Thymus (tissue), 11 donors: ENCODE measurements at regions not wholly inside any gene's neighbourhood (a gene's known extent, or its start where the extent isn't known, plus 50 kb on each side); places are given as distances from the start of the nearest gene placed in this dataset.

Experiments used
- DNase-seq, 9 donors: peaks; one replicate each; pipeline ENCODE4 v3.0.0-alpha.2; 2013; ENCODE audit warnings: low spot score in 9 of 9, low read depth in 6 of 9, missing footprints in 1 of 9
- H3K27ac ChIP-seq, 2 donors: one replicate each; pipeline ENCODE4 v1.5.1; 2013; ENCODE audit warnings: control low read depth in 1 of 2, low read depth in 1 of 2, low read length in 1 of 2, mild to moderate bottlenecking in 1 of 2, moderate library complexity in 1 of 2
- H3K27me3 ChIP-seq, 2 donors: one replicate each; pipeline ENCODE4 v1.5.1; 2013; ENCODE audit warnings: low read length in 1 of 2; ENCODE audit not compliant: control insufficient read depth in 2 of 2, insufficient read depth in 1 of 2
- H3K36me3 ChIP-seq, 2 donors: one replicate each; pipeline ENCODE4 v1.5.1; 2013; ENCODE audit warnings: low read length in 1 of 2, mild to moderate bottlenecking in 1 of 2, moderate library complexity in 1 of 2; ENCODE audit not compliant: control insufficient read depth in 2 of 2, insufficient read depth in 2 of 2
- H3K4me1 ChIP-seq, 2 donors: one replicate each; pipeline ENCODE4 v1.5.1; 2013; ENCODE audit warnings: low read length in 2 of 2; ENCODE audit not compliant: control insufficient read depth in 2 of 2, insufficient read depth in 2 of 2
- H3K4me3 ChIP-seq, 2 donors: one replicate each; pipeline ENCODE4 v1.5.1; 2013; ENCODE audit warnings: low read length in 2 of 2, control low read depth in 1 of 2, mild to moderate bottlenecking in 1 of 2
- H3K9me3 ChIP-seq, 2 donors: one replicate each; pipeline ENCODE4 v1.5.1; 2013; ENCODE audit warnings: low read length in 1 of 2, mild to moderate bottlenecking in 1 of 2; ENCODE audit not compliant: control insufficient read depth in 2 of 2, insufficient read depth in 1 of 2
- WGBS: extraction: QIAGEN DNeasy Blood & Tissue Kit; methylation state at CpG from one replicate; pipeline ENCODE4 v1.1.7; 2013; 5-methylcytosine and 5-hydroxymethylcytosine counted together
- donor health status: healthy.

DNA sequence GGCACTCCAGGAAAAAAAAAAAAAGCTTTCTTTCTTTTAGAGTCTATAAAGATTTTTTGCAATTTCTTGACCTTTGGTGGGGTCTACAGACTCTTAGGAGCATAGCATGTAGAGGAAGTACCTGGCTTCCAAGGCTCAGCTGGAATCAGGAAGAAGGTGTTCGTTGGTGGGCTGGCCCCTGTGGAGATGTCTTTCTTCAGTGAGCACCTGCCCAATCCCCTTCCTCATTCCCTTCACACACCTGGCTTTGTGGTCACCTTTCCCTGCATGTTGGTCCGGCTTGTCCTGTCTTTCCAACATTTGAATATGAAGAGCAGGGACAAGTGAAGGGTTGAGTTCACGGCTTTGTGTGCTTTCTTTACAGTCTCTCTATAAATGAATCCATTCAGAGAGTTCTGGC, 352.4 kb downstream of the HAPSTR1 start:
- no peaks in the 10 kb centered on the region for H3K36me3 ChIP-seq
- WGBS = 73% methylated on average over 3 of the region's 3 CpGs
- H3K27ac ChIP-seq = no peak overlapping the region
- no peak for DNase-seq
- no peaks in the 10 kb centered on the region for H3K9me3 ChIP-seq
- H3K27me3 ChIP-seq = no peaks in the 10 kb centered on the region
- no peak overlapping the region for H3K4me3 ChIP-seq
- no peaks in the 10 kb centered on the region for H3K4me1 ChIP-seq

DNA sequence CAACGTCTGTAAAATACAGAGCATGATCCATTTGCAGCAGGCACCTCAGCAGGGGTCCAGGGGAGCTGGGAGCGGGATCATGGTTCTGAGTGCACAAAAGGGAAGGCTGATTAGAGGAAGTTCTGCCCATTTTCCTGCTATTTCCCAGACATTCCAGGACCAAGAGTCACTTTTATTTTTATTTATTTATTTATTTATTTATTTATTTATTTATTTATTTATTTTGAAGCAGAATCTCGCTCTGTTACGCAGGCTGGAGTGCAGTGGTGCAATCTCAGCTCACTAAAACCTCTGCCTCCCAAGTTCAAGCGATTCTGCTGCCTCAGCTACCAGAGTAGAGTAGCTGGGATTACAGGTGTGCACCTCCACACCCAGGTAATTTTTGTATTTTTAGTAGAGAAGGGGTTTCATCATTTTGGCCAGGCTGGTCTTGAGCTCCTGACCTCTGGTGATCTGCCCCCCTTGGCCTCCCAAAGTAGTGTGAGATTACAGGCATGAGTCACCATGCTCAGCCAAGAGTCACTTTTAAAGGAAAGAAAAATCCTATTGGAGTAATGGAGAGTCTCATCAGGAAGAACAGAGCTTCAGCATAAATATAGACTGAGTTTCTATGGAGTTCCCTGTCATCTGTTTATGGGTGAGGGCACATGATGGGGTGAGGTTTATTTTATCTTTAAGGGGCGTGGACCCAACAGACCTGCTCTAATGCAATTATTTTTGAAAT, 355.2 kb downstream of the HAPSTR1 start:
- Histone ChIP-seq H3K27me3 (no peaks in the 10 kb centered on the region), H3K27ac (no peak overlapping the region), H3K9me3 (no peaks in the 10 kb centered on the region), H3K4me3 (no peak overlapping the region), H3K4me1 (no peaks in the 10 kb centered on the region), H3K36me3 (no peaks in the 10 kb centered on the region)
- 80% methylated on average over 6 of the region's 6 CpGs for WGBS
- DNase-seq = no peak

- Histone ChIP-seq H3K36me3 (no peaks in the 10 kb centered on the region), H3K27ac (no peak overlapping the region), H3K9me3 (no peaks in the 10 kb centered on the region), H3K4me1 (no peaks in the 10 kb centered on the region), H3K27me3 (no peaks in the 10 kb centered on the region), H3K4me3 (no peak overlapping the region)
- DNase-seq = no peak
- 93% methylated on average over 2 of the region's 2 CpGs for WGBS
Observed at GRCh38 chr16:9447195-9447551, 355.7 kb downstream of the HAPSTR1 start.

- no peak for DNase-seq
- H3K9me3 ChIP-seq = no peaks in the 10 kb centered on the region
- WGBS = 94% methylated on average over 4 of the region's 4 CpGs
Observed at GRCh38 chr16:9447699-9448098, 356.3 kb downstream of the HAPSTR1 start.

GRCh38 chr16:9449597-9449996, 358.2 kb downstream of the HAPSTR1 start:
- Histone ChIP-seq H3K27ac (no peak overlapping the region), H3K27me3 (no peaks in the 10 kb centered on the region), H3K4me3 (no peak overlapping the region), H3K9me3 (no peaks in the 10 kb centered on the region), H3K36me3 (no peaks in the 10 kb centered on the region), H3K4me1 (no peaks in the 10 kb centered on the region)
- 94% methylated on average over 3 of the region's 3 CpGs for WGBS
- DNase-seq = no peak

More at GRCh38 chr16:9447699-9448098, 356.3 kb downstream of the HAPSTR1 start:
- no peaks in the 10 kb centered on the region for H3K36me3 ChIP-seq
- no peaks in the 10 kb centered on the region for H3K27me3 ChIP-seq
- no peak overlapping the region for H3K4me3 ChIP-seq
- no peaks in the 10 kb centered on the region for H3K4me1 ChIP-seq
- no peak overlapping the region for H3K27ac ChIP-seq

GRCh38 chr16:9457215-9457614, 365.8 kb downstream of the HAPSTR1 start:
- WGBS = 63% methylated on average over 2 of the region's 2 CpGs
- no peaks in the 10 kb centered on the region for H3K9me3 ChIP-seq
- no peak overlapping the region for H3K4me3 ChIP-seq
- no peak overlapping the region for H3K27ac ChIP-seq
- H3K4me1 ChIP-seq = no peaks in the 10 kb centered on the region
- H3K27me3 ChIP-seq = no peaks in the 10 kb centered on the region
- no peak for DNase-seq
- H3K36me3 ChIP-seq = no peaks in the 10 kb centered on the region

DNA sequence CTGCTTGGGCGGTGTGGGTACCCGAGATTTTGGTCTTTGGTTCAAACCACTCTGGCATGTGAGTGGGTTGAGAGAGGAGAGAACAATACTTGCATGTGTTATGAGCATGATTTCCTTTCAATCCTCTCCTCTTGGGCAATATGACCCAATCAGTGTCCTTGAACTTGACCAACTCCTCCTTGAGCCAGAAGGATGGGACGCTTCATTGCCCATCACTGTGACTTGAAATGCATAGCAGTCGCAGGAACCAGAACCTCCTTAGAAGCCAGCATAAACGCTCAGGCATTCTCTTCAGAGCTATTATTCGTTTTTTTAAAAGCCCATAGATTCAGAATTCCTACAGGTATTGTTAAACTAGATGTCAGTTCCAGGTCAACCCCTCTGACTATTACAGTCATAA, 367.4 kb downstream of the HAPSTR1 start:
- Histone ChIP-seq H3K36me3 (no peaks in the 10 kb centered on the region), H3K4me1 (no peaks in the 10 kb centered on the region), H3K4me3 (no peak overlapping the region), H3K27me3 (no peaks in the 10 kb centered on the region), H3K9me3 (no peaks in the 10 kb centered on the region), H3K27ac (no peak overlapping the region)
- WGBS = 88% methylated on average over 6 of the region's 6 CpGs
- DNase-seq = no peak

DNA sequence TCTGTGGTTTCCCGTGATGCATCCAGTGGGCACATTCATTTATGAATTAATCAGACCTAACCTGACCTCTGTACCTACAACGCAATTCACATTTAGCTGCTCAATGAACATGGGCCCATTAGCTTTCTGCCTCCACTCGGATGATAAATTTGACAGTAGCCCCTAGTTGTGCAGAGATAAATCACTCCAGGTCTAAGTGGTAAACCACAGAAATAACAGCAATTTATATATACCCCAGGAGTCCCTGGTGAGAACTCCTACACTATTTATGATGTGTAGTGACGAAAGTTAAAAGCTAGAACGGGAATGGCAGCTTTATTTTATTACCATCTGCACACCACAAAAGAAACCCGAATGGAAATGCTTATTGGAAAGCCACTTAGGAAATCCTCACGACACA, 371.5 kb downstream of the HAPSTR1 start:
- Histone ChIP-seq H3K27ac (no peak overlapping the region), H3K9me3 (no peaks in the 10 kb centered on the region), H3K4me3 (no peak overlapping the region), H3K27me3 (no peaks in the 10 kb centered on the region), H3K36me3 (no peaks in the 10 kb centered on the region), H3K4me1 (no peaks in the 10 kb centered on the region)
- WGBS = 63% methylated on average over 7 of the region's 7 CpGs
- DNase-seq = no peak

GRCh38 chr16:9463461-9463860, 372.0 kb downstream of the HAPSTR1 start:
- Histone ChIP-seq H3K4me1 (no peaks in the 10 kb centered on the region), H3K27me3 (no peaks in the 10 kb centered on the region), H3K27ac (no peak overlapping the region), H3K36me3 (no peaks in the 10 kb centered on the region), H3K4me3 (no peak overlapping the region), H3K9me3 (no peaks in the 10 kb centered on the region)
- DNase-seq = no peak
- WGBS = 94% methylated on average over 3 of the region's 3 CpGs
